ENCODE measurements at regions not wholly inside any gene's neighbourhood (a gene's known extent, or its start where the extent isn't known, plus 50 kb on each side); places are given as distances from the start of the nearest gene placed in this dataset.

GRCh38 chr12:97629382-97629781 lies 166.8 kb downstream of the RMST start:
- Histone ChIP-seq H3K4me3 (ENCODE audit: control insufficient read depth in 2 of 3, extremely low read depth in 1 of 3, insufficient read depth in 2 of 3, low read depth in 1 of 3, low read length in 3 of 3) (no peak overlapping the region), H2AFZ (ENCODE audit: control insufficient read depth, low read length) (no peak overlapping the region), H3K9ac (ENCODE audit: control insufficient read depth, extremely low read depth, insufficient read depth, low read length) (no peak overlapping the region), H3K4me2 (ENCODE audit: control insufficient read depth, extremely low read depth, insufficient read depth, low read depth, low read length) (no peak overlapping the region), H3K79me2 (ENCODE audit: control insufficient read depth, insufficient read depth, low read length) (no peaks in the 10 kb centered on the region), H3K27ac (ENCODE audit: control insufficient read depth, insufficient read depth, low read length) (no peak overlapping the region), H3K27me3 (ENCODE audit: control insufficient read depth, extremely low read depth, insufficient read depth, low read length) (no peaks in the 10 kb centered on the region), H3K4me1 (ENCODE audit: control insufficient read depth, extremely low read depth, insufficient read depth, low read length) (no peaks in the 10 kb centered on the region), H3K9me1 (ENCODE audit: control insufficient read depth, extremely low read depth, insufficient read depth, low read length) (no peaks in the 10 kb centered on the region), H3K36me3 (ENCODE audit: control insufficient read depth in 2 of 2, extremely low read depth in 1 of 2, insufficient read depth in 2 of 2, low read length in 2 of 2) (no peaks in the 10 kb centered on the region), H4K20me1 (ENCODE audit: control insufficient read depth, extremely low read depth, insufficient read depth, low read length) (no peaks in the 10 kb centered on the region), H3K9me3 (ENCODE audit: control insufficient read depth, low read depth, low read length) (no peaks in the 10 kb centered on the region)
- dilution Hi-C loops (cut with MboI; ENCODE audit: extremely low pct_ligation_motif_present, low sequenced_read_pairs): no loop called here
- TF ChIP-seq CTCF (optimal IDR thresholded peaks at IDR 0.05 in 1 of 3, IDR thresholded peaks at IDR 0.05 in 1 of 3, conservative IDR thresholded peaks at IDR 0.05 in 1 of 3; ENCODE audit: extremely low read depth in 1 of 3, insufficient read depth in 2 of 3, low read length in 3 of 3) (no peak), EZH2 (IDR thresholded peaks at IDR 0.05; ENCODE audit: low read length) (no peak)
- FAIRE-seq: no peak
- no peak for DNase-seq (ENCODE audit: low read depth, low spot score)

- dilution Hi-C loops (cut with MboI; ENCODE audit: extremely low pct_ligation_motif_present, low sequenced_read_pairs): no loop called here
- Histone ChIP-seq H3K27me3 (ENCODE audit: control insufficient read depth, extremely low read depth, insufficient read depth, low read length) (no peaks in the 10 kb centered on the region), H3K9ac (ENCODE audit: control insufficient read depth, extremely low read depth, insufficient read depth, low read length) (no peak overlapping the region), H2AFZ (ENCODE audit: control insufficient read depth, low read length) (no peak overlapping the region), H3K79me2 (ENCODE audit: control insufficient read depth, insufficient read depth, low read length) (no peaks in the 10 kb centered on the region), H3K4me3 (ENCODE audit: control insufficient read depth in 2 of 3, extremely low read depth in 1 of 3, insufficient read depth in 2 of 3, low read depth in 1 of 3, low read length in 3 of 3) (no peak overlapping the region), H3K4me1 (ENCODE audit: control insufficient read depth, extremely low read depth, insufficient read depth, low read length) (no peaks in the 10 kb centered on the region), H4K20me1 (ENCODE audit: control insufficient read depth, extremely low read depth, insufficient read depth, low read length) (no peaks in the 10 kb centered on the region), H3K4me2 (ENCODE audit: control insufficient read depth, extremely low read depth, insufficient read depth, low read depth, low read length) (no peak overlapping the region), H3K27ac (ENCODE audit: control insufficient read depth, insufficient read depth, low read length) (no peak overlapping the region), H3K9me1 (ENCODE audit: control insufficient read depth, extremely low read depth, insufficient read depth, low read length) (no peaks in the 10 kb centered on the region), H3K9me3 (ENCODE audit: control insufficient read depth, low read depth, low read length) (no peaks in the 10 kb centered on the region), H3K36me3 (ENCODE audit: control insufficient read depth in 2 of 2, extremely low read depth in 1 of 2, insufficient read depth in 2 of 2, low read length in 2 of 2) (no peaks in the 10 kb centered on the region)
- FAIRE-seq (no peak), DNase-seq (ENCODE audit: low read depth, low spot score) (no peak)
- TF ChIP-seq EZH2 (IDR thresholded peaks at IDR 0.05; ENCODE audit: low read length) (no peak), CTCF (optimal IDR thresholded peaks at IDR 0.05 in 1 of 3, IDR thresholded peaks at IDR 0.05 in 1 of 3, conservative IDR thresholded peaks at IDR 0.05 in 1 of 3; ENCODE audit: extremely low read depth in 1 of 3, insufficient read depth in 2 of 3, low read length in 3 of 3) (no peak)
Observed at GRCh38 chr12:97630356-97630755, 167.8 kb downstream of the RMST start.

Measured in keratinocyte (primary cell).